ENCODE measurements at regions not wholly inside any gene's neighbourhood (a gene's known extent, or its start where the extent isn't known, plus 50 kb on each side); places are given as distances from the start of the nearest gene placed in this dataset.

DNA sequence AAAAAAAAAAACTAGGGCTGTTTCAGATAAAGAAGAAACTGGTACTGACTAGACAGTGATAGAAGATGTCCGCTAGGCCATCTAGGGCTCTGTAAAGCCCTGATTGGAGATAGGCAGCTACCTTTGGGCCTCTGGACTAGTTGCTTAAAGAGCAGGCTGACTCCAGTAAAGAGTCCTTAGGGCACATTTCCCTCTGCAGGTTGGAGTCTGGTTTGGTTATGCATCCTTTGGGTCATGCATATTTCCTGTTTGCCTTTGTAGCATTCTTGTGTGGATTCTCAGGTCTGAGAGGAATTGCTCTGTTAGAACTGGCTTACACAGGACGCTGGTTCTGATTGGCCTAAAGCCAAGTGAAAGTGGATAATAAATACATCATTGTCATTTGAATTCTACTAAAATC lies 165.5 kb upstream of the LRRN1 start:
- TF ChIP-seq POLR2AphosphoS5 (IDR thresholded peaks at IDR 0.05) (no peak), POLR2A (IDR thresholded peaks at IDR 0.05) (no peak)
- TF ChIP-seq, protein P1, sequence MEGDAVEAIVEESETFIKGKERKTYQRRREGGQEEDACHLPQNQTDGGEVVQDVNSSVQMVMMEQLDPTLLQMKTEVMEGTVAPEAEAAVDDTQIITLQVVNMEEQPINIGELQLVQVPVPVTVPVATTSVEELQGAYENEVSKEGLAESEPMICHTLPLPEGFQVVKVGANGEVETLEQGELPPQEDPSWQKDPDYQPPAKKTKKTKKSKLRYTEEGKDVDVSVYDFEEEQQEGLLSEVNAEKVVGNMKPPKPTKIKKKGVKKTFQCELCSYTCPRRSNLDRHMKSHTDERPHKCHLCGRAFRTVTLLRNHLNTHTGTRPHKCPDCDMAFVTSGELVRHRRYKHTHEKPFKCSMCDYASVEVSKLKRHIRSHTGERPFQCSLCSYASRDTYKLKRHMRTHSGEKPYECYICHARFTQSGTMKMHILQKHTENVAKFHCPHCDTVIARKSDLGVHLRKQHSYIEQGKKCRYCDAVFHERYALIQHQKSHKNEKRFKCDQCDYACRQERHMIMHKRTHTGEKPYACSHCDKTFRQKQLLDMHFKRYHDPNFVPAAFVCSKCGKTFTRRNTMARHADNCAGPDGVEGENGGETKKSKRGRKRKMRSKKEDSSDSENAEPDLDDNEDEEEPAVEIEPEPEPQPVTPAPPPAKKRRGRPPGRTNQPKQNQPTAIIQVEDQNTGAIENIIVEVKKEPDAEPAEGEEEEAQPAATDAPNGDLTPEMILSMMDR (IDR thresholded peaks at IDR 0.05 in 8 of 11, conservative IDR thresholded peaks at IDR 0.05 in 3 of 11) = no peak

DNA sequence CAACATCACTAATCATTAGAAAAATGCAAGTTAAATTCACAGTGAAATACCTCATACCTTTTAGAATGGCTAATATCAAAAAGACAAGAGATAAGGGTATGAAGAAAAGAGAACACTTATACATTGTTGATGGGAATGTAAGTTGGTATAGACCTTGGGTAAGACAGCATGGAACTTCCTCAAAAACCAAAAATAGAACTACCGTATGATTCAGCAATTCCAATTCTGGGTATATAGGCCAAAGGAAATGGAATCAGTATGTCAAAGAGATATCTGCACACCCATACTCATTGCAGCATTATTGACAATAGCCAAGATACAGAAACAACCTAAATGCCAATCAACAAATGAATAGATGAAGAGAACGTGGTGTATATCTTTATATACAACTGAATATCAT lies 166.8 kb upstream of the LRRN1 start:
- Histone ChIP-seq H3K4me1 (no peaks in the 10 kb centered on the region), H3K9me3 (no peaks in the 10 kb centered on the region), H3K4me3 (no peak overlapping the region), H3K27me3 (replicated peaks in 1 of 7) (no peaks in the 10 kb centered on the region), H3K36me3 (no peaks in the 10 kb centered on the region), H3K27ac (no peak overlapping the region)
- 39 to 56% (median 49%) methylated on average over 2 of the region's 2 CpGs for WGBS, 5 donors
- DNase-seq = no peak
- intact Hi-C loops (cut with DNase I; ENCODE audit: low total_unique reads) = no loop called here
- TF ChIP-seq POLR2A (IDR thresholded peaks at IDR 0.05) (no peak), POLR2AphosphoS5 (IDR thresholded peaks at IDR 0.05) (no peak)

More for the DNA sequence above, 165.5 kb upstream of the LRRN1 start:
- no peak for DNase-seq
- Histone ChIP-seq H3K27ac (no peak overlapping the region), H3K9me3 (no peaks in the 10 kb centered on the region), H3K4me1 (no peaks in the 10 kb centered on the region), H3K4me3 (no peak overlapping the region), H3K36me3 (no peaks in the 10 kb centered on the region), H3K27me3 (replicated peaks in 1 of 7) (no peaks in the 10 kb centered on the region)
- intact Hi-C loops (cut with DNase I; ENCODE audit: low total_unique reads) = no loop called here
- 60 to 88% (median 71%) methylated on average over 2 of the region's 2 CpGs for WGBS, 5 donors

DNA sequence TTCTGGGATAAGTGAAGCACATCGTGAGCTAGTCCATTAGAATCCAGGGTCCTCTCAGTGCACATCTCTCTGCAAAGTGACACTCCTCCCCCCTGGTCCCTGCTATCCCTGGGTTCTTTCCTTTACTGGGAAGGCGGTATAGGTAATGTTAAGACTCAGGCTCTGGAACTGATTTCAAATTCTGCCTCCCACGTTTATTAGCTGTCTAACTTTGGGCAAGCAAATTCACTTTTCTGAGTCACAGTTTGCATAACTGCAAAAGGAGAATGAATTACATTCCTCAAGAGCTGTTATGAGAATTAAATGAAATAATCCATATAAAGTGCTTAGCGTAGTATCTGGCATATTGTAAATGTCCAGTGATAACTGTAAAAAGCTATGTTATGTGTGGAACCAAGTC lies 168.1 kb upstream of the LRRN1 start:
- no peak overlapping the region for H3K4me3 ChIP-seq
- H3K36me3 ChIP-seq = no peaks in the 10 kb centered on the region
- no peaks in the 10 kb centered on the region for H3K27me3 ChIP-seq (replicated peaks in 1 of 7)
- no peak for TF ChIP-seq POLR2AphosphoS5 (IDR thresholded peaks at IDR 0.05)
- TF ChIP-seq, protein P1 (IDR thresholded peaks at IDR 0.05 in 8 of 11, conservative IDR thresholded peaks at IDR 0.05 in 3 of 11) = no peak
- no peak for TF ChIP-seq POLR2A (IDR thresholded peaks at IDR 0.05)
- no peaks in the 10 kb centered on the region for H3K4me1 ChIP-seq
- intact Hi-C loops (cut with DNase I; ENCODE audit: low total_unique reads) = no loop called here
- DNase-seq = no peak
- WGBS, 5 donors = 83 to 92% (median 85%) methylated on average over 4 of the region's 4 CpGs
- H3K27ac ChIP-seq = no peak overlapping the region
- no peaks in the 10 kb centered on the region for H3K9me3 ChIP-seq

DNA sequence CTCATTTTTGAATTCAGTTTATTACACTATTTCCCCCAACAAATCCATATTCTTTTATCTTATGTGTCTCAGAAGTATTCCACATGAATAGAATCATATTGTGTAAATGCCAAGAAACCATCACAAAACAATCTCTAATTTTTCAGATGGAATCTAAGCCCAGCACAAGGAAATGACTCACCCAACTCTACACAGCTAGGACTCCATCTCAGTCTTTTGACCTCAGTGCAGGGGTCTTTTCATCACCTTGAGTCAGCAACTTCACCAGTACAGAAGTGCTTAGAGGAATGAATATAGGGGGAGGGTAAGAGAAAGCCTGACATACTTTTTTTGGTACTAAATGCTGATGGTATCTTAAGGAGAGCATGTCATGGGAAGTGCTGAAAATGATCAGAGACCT lies 169.3 kb upstream of the LRRN1 start:
- Histone ChIP-seq H3K36me3 (no peaks in the 10 kb centered on the region), H3K4me3 (no peak overlapping the region), H3K27ac (no peak overlapping the region), H3K27me3 (replicated peaks in 1 of 7) (no peaks in the 10 kb centered on the region), H3K4me1 (no peaks in the 10 kb centered on the region), H3K9me3 (no peaks in the 10 kb centered on the region)
- no peak for TF ChIP-seq POLR2A (IDR thresholded peaks at IDR 0.05)
- TF ChIP-seq POLR2AphosphoS5 (IDR thresholded peaks at IDR 0.05) = no peak
- TF ChIP-seq, protein P1 (IDR thresholded peaks at IDR 0.05 in 8 of 11, conservative IDR thresholded peaks at IDR 0.05 in 3 of 11) = no peak
- intact Hi-C loops (cut with DNase I; ENCODE audit: low total_unique reads) = no loop called here
- DNase-seq = no peak

DNA sequence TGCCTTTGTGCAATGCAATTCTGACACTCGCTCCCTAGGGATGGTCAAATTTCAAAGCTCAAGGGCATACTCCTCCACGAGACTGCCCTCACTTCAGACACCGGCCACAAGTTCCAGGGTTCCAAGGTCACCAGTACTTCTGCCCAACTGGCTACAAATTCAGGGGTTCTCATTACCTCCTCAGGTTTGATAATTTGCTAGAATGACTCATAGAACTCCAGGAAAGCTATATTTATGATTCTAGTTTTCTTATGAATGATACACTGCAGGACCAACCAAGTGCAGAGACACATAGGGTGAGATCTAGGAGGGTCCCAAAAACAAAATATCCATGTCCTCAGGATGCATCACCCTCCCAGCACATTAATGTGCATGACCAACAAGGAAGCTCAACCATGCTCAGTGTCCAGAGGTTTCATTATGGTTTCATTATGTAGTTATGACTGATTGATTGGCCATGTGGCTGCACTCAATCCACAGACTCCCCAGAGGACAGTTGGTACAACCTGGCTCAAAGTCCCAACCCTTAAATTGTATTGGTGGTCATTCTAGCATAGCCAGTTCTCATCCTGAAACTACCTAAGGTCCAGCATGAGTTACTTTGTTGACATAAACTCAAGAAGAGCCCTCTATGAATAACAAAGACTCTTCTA lies 170.4 kb upstream of the LRRN1 start:
- Histone ChIP-seq H3K36me3 (no peaks in the 10 kb centered on the region), H3K9me3 (no peaks in the 10 kb centered on the region), H3K4me1 (no peaks in the 10 kb centered on the region), H3K27ac (no peak overlapping the region), H3K4me3 (no peak overlapping the region), H3K27me3 (replicated peaks in 1 of 7) (no peaks in the 10 kb centered on the region)
- WGBS, 5 donors = 64 to 81% (median 75%) methylated on average over 3 of the region's 3 CpGs
- TF ChIP-seq, protein P1 (IDR thresholded peaks at IDR 0.05 in 8 of 11, conservative IDR thresholded peaks at IDR 0.05 in 3 of 11) = no peak
- TF ChIP-seq POLR2AphosphoS5 (IDR thresholded peaks at IDR 0.05) (no peak), POLR2A (IDR thresholded peaks at IDR 0.05) (no peak)
- DNase-seq = no peak
- intact Hi-C loops (cut with DNase I; ENCODE audit: low total_unique reads) = no loop called here
